Retinal pigment epithelial cell (primary cell): ENCODE measurements at regions not wholly inside any gene's neighbourhood (a gene's known extent, or its start where the extent isn't known, plus 50 kb on each side); places are given as distances from the start of the nearest gene placed in this dataset.

Experiments
- DNase-seq: peaks from one replicate; pipeline ENCODE4 v3.0.0-alpha.2; 2010; ENCODE audit warnings: low read depth
- H3K4me3 ChIP-seq: 2 replicates; pipeline ENCODE4 v1.5.1; 2011; ENCODE audit warnings: mild to moderate bottlenecking, low read length, control low read depth, moderate library complexity
- CTCF ChIP-seq: conservative IDR thresholded peaks from 2 replicates; pipeline ENCODE4 v1.5.1; 2011; ENCODE audit warnings: low read depth, low read length, control low read depth, inconsistent platforms

GRCh38 chr16:51952500-51952899 is 594.4 kb downstream of the TOX3 start:
- no peak overlapping the region for H3K4me3 ChIP-seq
- TF ChIP-seq CTCF = no peak
- no peak for DNase-seq

- H3K4me3 ChIP-seq = no peak overlapping the region
- no peak for DNase-seq
- TF ChIP-seq CTCF = no peak
Observed at GRCh38 chr16:51951668-51952298, 595.2 kb downstream of the TOX3 start.

GRCh38 chr16:51950118-51950780 is 596.7 kb downstream of the TOX3 start:
- no peak overlapping the region for H3K4me3 ChIP-seq
- no peak for TF ChIP-seq CTCF
- no peak for DNase-seq

- no peak for DNase-seq
- no peak overlapping the region for H3K4me3 ChIP-seq
- TF ChIP-seq CTCF = no peak
Observed at GRCh38 chr16:51949282-51949681, 597.7 kb downstream of the TOX3 start.

GRCh38 chr16:51941412-51941811 is 605.5 kb downstream of the TOX3 start:
- no peak overlapping the region for H3K4me3 ChIP-seq
- DNase-seq = no peak
- no peak for TF ChIP-seq CTCF

- no peak for DNase-seq
- TF ChIP-seq CTCF = no peak
- no peak overlapping the region for H3K4me3 ChIP-seq
Observed at GRCh38 chr16:51940183-51940582, 606.8 kb downstream of the TOX3 start.

GRCh38 chr16:51939378-51939871 is 607.5 kb downstream of the TOX3 start:
- DNase-seq = no peak
- no peak for TF ChIP-seq CTCF
- H3K4me3 ChIP-seq = no peak overlapping the region
